GM21717 (cell line): ENCODE measurements at regions not wholly inside any gene's neighbourhood (a gene's known extent, or its start where the extent isn't known, plus 50 kb on each side); places are given as distances from the start of the nearest gene placed in this dataset.
"Not testable (repeated sequence)": the region's sequence is repeated elsewhere in the genome, so short reads cannot be mapped to it uniquely, and the experiment has no call there.

Experiments used
- ATAC-seq: cut with Tn5 transposase; IDR thresholded peaks from one replicate; pipeline ENCODE4 v1.9.1; 2021; ENCODE audit warnings: mild to moderate bottlenecking, moderate library complexity; ENCODE audit not compliant: unreplicated experiment

GRCh38 chr18:8882632-8883408 lies 177.5 kb downstream of the MTCL1 start:
- no peak for ATAC-seq

DNA sequence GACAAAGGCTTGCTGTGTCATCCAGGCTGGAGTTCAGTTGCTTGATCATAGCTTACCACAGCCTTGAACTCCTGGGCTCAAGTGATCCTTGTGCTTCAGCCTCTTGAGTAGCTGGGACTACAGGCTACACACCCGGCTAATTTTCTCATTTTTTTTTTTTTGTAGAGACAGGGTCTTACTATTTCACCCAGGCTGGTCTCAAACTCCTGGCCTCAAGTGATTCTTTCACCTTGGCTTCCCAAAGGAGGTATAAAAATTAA lies 178.0 kb downstream of the MTCL1 start:
- ATAC-seq = no peak

DNA sequence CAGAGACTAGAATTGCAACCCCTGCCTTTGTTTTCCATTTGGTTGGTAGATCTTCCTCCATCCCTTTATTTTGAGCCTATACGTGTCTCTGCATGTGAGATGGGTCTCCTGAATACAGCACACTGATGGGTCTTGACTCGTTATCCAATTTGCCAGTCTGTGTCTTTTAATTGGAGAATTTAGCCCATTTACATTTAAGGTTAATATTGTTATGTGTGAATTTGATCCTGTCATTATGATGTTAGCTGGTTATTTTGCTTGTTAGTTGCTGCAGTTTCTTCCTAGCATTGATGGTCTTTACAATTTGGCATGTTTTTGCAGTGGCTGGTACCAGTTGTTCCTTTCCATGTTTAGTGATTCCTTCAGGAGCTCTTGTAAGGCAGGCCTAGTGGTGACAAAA lies 182.5 kb downstream of the MTCL1 start:
- not testable (repeated sequence) for ATAC-seq

- ATAC-seq = no peak
Observed at GRCh38 chr18:8889489-8889888, 184.1 kb downstream of the MTCL1 start.

DNA sequence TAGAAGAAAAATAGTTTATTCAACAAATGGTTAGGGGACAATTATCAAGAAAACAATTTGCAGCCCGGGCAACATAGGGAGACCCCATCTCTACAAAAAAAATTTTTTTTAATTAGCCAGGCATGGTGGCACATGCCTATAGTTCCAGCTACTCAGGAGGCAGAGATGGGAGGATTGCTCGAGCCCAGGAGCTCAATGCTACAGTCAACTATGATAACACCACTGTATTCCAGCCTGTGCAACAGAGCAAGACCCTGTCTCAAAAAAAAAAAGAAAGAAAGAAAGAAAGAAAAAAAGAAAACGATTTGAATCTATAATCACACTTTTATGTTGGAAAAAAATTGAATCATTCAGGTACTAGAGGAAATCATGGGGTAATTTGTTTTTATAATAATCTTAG lies 185.1 kb downstream of the MTCL1 start:
- not testable (repeated sequence) for ATAC-seq

DNA sequence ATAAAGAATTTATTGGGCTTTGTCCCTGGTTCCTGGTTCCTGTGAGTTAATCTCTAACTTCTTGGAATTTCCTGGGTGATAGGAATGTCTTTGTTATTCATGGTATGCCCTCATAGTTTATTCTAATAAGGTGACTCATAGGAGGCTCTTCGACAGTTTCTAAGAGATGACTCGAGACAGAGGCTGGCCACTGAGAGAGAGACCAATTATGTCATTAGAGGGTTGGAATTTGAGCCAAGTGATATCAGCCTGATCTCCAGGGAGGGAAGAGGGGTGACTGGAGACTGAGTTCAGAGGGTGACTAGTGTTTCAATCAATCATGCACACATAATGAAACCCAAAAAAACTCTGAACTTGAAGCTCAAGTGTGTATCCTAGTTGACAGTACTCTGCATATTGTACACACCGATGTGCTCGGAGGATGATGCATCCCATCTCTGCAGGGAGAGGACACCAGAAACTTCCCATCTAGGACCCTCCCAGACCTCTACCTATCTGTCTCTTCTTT lies 185.7 kb downstream of the MTCL1 start:
- ATAC-seq = no peak

GRCh38 chr18:8893221-8893620 lies 187.9 kb downstream of the MTCL1 start:
- ATAC-seq = no peak

- ATAC-seq = no peak
Observed at GRCh38 chr18:8893628-8894231, 188.4 kb downstream of the MTCL1 start.

GRCh38 chr18:8894823-8895222 lies 189.5 kb downstream of the MTCL1 start:
- ATAC-seq = no peak

- no peak for ATAC-seq
Observed at GRCh38 chr18:8895341-8895740, 190.0 kb downstream of the MTCL1 start.

DNA sequence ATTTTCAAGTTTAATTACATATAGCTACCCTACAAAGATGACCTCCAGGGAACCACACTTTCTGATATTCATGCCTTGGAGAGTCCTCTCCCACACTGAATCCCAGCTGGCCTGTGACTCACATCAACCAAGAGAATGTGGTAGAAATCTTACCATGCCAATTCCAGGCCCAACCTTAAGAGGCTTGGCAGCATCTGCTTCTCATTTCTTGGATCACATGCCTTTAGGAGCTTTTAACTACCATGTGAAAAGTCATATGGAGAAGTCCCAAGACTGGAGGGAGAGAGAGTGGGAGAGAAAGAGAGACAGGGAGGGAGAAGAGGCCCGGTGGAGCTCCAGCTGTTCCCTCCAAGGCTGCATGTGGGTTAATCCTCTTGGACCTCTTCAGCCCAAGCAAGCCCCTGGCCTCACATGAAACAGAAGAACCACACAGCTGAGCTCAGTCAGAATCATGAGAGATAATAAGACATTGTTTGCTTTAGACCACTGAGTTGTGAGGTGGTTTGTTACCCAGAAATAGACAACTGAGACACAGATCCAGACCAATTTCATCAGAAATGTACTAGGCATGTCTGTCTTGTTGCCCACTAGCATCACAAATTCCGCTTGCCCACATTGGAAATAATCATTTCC lies 190.7 kb downstream of the MTCL1 start:
- no peak for ATAC-seq

DNA sequence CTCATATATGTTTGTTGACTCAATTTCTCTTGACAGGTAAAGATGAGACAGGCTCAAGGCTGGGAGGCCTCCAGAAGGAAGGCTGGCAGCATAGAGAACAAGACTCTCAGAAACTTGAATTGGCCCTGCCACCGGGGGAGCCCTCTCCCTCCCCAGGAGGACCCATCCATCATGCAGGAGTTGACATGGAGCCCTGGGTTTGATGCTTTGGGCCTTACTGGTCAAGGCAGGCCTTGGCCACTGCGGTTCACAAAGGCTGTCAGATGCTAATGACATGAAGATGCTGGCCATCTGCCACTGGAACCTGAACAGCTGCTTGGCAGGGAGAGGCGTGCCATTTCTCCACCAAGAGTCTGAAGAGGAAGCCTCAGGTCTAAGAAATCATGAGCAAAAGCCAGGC lies 193.6 kb downstream of the MTCL1 start:
- ATAC-seq = no peak

- no peak for ATAC-seq
Observed at GRCh38 chr18:8900552-8900951, 195.2 kb downstream of the MTCL1 start.

DNA sequence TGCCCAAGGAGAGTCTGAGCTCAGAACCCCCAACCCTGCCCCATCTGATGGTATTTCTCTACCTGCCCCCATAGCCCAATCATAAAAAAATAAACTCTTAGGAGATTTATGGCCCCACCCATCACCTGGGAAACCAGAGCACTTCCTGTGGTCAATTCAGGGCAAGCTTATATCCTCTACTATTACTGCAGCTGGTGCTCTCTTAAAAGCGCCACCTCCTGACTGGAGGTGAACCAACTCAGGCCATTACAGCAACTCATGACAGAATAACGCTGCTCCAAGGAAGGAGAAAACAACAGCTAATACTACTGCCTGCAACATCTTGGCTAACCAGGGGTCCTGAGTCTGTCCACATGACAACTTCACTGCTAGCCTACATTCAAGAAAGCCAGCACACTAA lies 195.7 kb downstream of the MTCL1 start:
- ATAC-seq = no peak

GRCh38 chr18:8904316-8904715 lies 198.2 kb upstream of the NDUFV2 start:
- ATAC-seq = no peak

- ATAC-seq = no peak
Observed at GRCh38 chr18:8908792-8909510, 193.5 kb upstream of the NDUFV2 start.

GRCh38 chr18:8910186-8910822 lies 192.2 kb upstream of the NDUFV2 start:
- no peak for ATAC-seq

GRCh38 chr18:8910843-8911242 lies 191.7 kb upstream of the NDUFV2 start:
- no peak for ATAC-seq

GRCh38 chr18:8911408-8912340 lies 190.8 kb upstream of the NDUFV2 start:
- no peak for ATAC-seq
